HepG2 (cell line): ENCODE measurements at regions not wholly inside any gene's neighbourhood (a gene's known extent, or its start where the extent isn't known, plus 50 kb on each side); places are given as distances from the start of the nearest gene placed in this dataset.

Source experiments
- CTCF ChIP-seq: sonication (generic); formaldehyde crosslinking; IDR thresholded peaks from 2 replicates; pipeline ENCODE4 v1.5.0; 2020; ENCODE audit warnings: mild to moderate bottlenecking, missing genetic modification reagents, moderate library complexity
- DPF2 ChIP-seq: sonication (generic); formaldehyde crosslinking; IDR thresholded peaks from 2 replicates; pipeline ENCODE4 v1.4.0; 2020; ENCODE audit warnings: mild to moderate bottlenecking, low read depth, missing genetic modification reagents, borderline replicate concordance
- GPN1 ChIP-seq: sonication (generic); formaldehyde crosslinking; IDR thresholded peaks from 2 replicates; pipeline ENCODE4 v1.5.1; 2020; ENCODE audit warnings: missing genetic modification reagents, borderline replicate concordance
- STAT5B ChIP-seq: sonication (generic); formaldehyde crosslinking; IDR thresholded peaks from 2 replicates; pipeline ENCODE4 v1.4.0; 2020; ENCODE audit warnings: missing genetic modification reagents
- ZBTB49 ChIP-seq: sonication (generic); formaldehyde crosslinking; IDR thresholded peaks from 2 replicates; pipeline ENCODE4 v1.4.0; 2020; ENCODE audit warnings: missing genetic modification reagents, borderline replicate concordance
- TF ChIP-seq, protein P1 (sequence below): IDR thresholded peaks from 2 replicates; pipeline ENCODE4 v1.6.1; 2012; ENCODE audit warnings: inconsistent platforms

- no peak for TF ChIP-seq ZBTB49
- TF ChIP-seq, protein P1, sequence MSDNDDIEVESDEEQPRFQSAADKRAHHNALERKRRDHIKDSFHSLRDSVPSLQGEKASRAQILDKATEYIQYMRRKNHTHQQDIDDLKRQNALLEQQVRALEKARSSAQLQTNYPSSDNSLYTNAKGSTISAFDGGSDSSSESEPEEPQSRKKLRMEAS: no peak
- TF ChIP-seq STAT5B (CRISPR knock-in tag): no peak
- no peak for TF ChIP-seq CTCF (CRISPR knock-in tag)
- no peak for TF ChIP-seq DPF2 (CRISPR knock-in tag)
- no peak for TF ChIP-seq GPN1 (CRISPR knock-in tag)
Measured at GRCh38 chr6:128642132-128642531, 121.7 kb upstream of the PTPRK start.
